HG02678 (cell line): ENCODE measurements at regions not wholly inside any gene's neighbourhood (a gene's known extent, or its start where the extent isn't known, plus 50 kb on each side); places are given as distances from the start of the nearest gene placed in this dataset.

Source experiments
- ATAC-seq: cut with Tn5 transposase; IDR thresholded peaks from one replicate; pipeline ENCODE4 v1.9.1; 2021; ENCODE audit warnings: mild to moderate bottlenecking, moderate library complexity; ENCODE audit not compliant: unreplicated experiment

GRCh38 chr15:95458721-95459120 is 871.8 kb upstream of the NR2F2 start:
- ATAC-seq = no peak

- ATAC-seq = no peak
Observed at GRCh38 chr15:95459273-95459672, 871.2 kb upstream of the NR2F2 start.

DNA sequence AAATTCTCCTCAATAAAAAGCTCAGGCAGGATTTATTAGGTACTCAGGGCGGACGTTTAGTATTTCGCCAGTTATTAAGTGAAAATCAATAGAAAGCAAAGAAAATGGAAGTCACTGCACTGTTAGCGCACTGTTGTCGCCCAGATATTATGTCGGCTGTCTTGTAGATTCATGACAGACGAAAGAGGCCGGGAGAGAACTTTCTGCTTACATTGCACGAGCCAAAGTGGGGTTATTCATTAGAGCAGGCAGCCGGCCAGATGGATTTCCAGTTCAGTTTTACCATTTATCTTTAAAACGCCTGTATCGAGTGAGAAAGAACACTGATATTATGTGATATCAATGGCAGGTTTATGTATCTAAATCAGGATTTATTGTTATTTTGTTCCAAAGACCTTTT is 866.0 kb upstream of the NR2F2 start:
- no peak for ATAC-seq

DNA sequence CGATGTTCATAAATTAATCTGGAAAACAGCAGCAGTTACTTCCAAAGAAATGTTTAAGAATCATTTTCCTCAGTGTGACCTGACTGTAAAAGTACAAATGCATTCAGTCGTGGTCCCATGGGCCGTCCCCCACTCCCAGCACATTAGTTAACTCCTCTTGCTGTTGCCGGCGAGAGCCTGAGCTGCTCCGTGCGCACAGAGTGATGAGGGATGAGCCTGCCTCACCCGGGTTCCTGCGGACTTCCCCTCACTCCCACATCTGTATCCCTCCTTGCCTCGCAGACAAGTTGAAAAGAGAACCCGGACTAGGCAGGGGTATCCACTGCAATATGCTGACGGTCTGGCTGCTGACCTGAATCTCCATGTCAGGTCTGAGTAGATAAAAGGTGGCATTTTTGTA is 861.7 kb upstream of the NR2F2 start:
- no peak for ATAC-seq

DNA sequence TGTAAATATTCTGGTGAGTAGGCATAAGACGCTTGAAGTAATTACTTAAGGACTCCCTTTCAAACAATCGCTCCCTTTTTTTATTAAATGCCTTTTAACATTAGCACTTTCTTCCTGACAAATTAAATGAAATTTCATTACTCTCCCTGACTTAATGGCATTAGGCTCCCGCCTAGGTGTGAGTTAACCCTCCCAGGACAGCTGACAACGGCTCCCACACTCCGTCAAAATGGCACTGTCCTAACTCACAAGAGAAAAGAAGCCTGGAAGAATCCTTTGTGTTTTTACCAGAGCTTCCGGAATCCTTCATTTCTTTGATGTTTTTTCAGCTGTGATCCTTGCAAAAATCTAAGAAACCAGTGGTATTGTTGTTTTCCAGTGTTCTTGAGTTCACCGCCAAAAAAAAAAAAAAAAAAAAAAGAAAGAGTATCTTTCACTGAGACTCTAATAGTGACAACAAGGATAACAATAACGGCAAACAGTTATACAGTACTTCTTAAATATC is 861.0 kb upstream of the NR2F2 start:
- no peak for ATAC-seq

- no peak for ATAC-seq
Observed at GRCh38 chr15:95470529-95470928, 860.0 kb upstream of the NR2F2 start.

DNA sequence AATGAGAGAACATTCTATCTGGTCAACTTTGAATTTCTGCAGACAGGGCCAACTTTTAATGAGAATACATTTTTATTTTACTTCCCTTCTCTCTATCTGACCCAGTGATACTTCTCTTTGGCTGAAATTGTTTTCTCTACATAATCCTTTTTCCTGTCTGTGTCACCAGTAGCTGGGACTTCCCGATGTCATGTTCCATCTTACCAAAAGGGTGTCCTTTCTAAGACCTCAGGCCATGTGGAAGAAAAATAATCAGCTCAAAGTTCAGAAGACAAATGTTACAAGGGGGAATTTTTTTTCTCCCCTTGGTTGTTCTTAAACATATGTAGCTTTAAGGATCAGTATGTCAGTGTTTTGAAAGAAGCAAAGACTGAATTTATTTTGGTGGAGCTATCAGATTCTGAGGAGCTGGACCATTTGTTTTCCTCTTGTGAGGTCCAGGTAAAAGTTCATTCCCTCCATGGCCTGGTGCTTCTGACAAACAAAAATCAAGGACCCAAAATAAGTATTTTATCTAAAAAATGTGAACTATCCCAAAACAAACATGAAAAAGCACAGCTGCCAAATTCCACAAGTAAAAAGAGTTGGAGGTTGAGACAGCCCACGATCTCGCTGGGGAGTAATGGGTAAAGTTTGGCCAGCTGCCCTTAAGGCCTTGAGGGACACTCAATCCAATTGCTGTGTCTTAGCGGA is 859.4 kb upstream of the NR2F2 start:
- ATAC-seq = no peak

DNA sequence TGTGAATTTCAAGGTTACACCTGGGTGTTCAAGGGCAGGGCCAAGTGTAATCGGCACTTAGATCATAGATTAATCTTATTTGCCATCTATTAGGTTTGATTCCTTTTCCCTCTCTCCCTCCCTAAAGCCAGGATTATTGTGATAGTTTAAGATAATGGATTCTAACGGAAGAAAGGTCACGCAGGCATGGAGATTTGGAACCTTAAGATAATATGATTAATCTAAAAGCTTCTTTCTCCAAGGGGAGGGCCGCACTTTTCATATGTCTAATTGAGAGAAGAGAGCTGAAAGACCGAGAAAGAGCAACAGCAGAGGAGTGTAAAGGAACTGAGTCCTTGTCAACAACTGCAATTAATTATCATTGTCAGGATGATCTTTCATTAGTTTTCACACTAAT is 858.8 kb upstream of the NR2F2 start:
- ATAC-seq = no peak

DNA sequence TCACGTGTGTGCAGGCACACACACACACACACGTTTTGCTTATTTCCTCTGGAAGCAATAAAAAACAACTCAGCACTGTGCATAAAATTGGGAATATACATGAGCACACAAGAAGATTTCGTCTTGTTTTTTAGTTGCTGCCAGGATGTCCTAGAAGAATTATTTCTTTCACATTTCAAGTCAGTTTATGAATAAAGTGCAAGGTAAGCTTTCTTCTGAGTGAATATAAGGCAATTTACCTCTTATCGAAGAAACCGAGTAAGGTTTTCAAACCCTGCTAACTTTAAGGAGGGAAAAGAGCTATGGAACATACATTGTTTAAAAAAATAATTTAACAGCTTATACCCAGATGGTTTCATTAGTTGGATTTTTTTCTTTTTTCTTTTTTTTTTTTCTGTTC is 855.4 kb upstream of the NR2F2 start:
- ATAC-seq = no peak

- ATAC-seq = no peak
Observed at GRCh38 chr15:95479308-95479707, 851.2 kb upstream of the NR2F2 start.

DNA sequence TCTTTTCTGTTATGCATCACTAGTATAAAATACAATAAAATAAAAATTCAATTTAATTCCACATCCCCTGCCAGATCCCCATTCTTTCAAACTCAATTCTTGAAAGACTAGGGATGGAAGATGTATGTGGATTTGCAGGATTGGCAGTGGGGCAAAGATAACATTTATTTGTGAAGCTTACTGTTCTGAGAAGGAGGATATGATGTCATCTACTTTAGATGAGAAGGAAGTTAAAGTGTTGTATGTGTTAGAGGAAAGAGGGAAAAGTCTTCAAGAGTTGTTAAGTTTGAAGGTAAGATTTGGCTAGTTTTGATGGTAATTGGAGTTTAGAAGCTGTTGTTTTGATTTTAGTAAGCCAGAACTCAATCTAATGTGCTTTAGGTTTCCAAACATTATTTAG is 845.1 kb upstream of the NR2F2 start:
- ATAC-seq = no peak

GRCh38 chr15:95486224-95486623 is 844.3 kb upstream of the NR2F2 start:
- ATAC-seq = no peak

DNA sequence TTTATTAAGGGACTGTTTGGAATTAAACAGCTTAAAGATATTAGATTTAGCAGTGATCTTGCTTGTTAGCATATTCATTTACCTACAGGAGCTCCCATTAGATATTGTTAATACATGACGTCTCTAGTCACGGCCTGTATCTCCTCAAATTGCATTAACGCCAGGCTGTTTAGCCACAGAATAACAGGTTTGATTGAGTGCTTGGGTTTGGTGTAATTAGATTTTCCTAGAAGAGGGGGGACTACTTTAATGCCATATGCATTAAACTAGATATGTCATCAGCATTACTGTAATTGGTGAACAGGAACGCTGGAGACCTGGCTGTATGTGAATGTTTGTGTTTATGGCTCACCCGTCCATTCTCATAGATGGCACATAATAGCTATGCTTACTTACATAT is 841.4 kb upstream of the NR2F2 start:
- no peak for ATAC-seq

DNA sequence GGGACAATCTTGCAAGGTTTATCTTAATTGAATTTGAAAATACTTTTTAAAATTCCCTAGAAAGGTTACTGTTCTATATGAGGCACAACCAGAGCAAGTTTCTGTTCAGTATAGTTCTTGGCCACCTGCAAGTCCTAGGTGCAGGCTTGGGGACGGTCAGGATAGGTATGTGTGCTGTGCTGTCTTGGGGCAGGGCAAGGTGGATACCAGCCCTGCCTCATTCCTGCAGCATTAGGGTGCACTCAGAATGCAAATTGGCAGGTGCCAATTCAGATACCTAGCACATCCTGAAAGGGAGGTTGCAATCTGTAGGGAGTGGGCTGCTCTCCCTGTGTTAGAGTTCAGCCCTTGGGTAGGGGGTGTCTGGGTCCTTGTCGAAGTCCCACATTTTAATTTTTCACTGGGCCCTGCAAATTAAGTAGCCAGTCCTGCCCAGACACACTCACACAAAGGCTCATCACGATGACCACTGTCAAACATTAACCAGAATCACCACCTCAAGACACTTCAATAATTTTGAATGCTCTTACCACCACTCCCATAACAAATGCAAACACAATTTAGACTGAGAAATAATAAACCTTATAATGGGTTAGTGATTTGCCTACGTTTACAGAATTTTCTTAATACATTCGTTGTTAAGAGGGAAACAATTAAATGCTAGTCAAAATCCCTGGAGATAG is 838.0 kb upstream of the NR2F2 start:
- no peak for ATAC-seq

- ATAC-seq = no peak
Observed at GRCh38 chr15:95494971-95495541, 835.4 kb upstream of the NR2F2 start.

DNA sequence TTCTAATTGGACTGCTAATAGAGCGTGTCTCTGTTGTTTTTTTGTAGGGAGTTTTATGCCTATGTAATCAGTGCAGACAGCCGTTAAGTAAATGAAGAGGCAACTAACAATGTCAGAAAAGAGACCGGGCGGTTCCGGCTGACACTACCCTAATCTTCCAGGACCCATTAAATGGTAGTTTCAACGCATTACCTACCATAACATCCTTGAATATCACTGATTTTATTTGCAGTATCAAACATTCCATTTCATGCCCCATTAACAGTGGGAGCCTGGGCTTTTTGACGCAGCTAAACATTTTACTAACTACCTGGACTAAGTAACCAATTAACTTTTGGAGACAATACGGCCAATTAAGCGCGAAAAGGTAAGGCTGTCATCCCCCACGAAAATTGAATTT is 832.9 kb upstream of the NR2F2 start:
- no peak for ATAC-seq

DNA sequence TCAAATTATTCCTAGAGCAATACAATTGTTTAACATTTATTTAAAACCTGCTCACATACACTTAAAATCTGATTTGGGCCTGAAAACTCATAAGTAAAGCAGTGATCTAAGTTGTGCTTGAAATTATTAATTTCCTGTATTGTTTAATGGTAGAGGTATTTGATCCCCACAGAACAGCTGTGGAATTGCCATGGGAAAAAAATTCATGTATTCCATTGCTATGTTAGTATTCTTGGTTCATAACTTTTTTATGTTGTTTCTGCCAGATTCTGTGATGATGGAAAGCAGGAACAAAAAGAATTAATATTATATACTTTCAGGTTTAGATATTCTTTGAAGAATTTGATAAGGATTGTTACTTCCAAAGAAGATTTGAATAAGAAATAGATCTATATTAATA is 831.5 kb upstream of the NR2F2 start:
- no peak for ATAC-seq

GRCh38 chr15:95499397-95499796 is 831.1 kb upstream of the NR2F2 start:
- ATAC-seq = no peak

DNA sequence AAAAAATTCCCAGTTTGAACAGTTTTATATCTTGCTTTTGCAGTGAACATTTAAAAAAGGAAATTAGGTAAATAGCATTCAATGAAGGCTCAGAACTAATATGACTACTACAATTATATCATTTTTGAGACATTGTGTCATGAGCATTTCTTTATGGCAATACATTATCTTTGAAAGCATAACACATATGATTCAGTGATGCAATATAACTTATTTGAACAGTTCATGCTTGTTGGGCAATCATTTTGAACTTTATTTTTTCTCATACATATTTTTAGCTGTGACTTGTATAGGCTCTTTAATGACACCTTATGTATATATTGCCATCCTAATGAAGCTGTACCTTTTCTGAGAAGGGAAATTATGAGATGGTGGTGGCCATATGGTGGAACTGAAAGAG is 828.6 kb upstream of the NR2F2 start:
- no peak for ATAC-seq

GRCh38 chr15:95503107-95503506 is 827.4 kb upstream of the NR2F2 start:
- no peak for ATAC-seq

GRCh38 chr15:95503640-95504225 is 826.8 kb upstream of the NR2F2 start:
- peak; percentile 52 for ATAC-seq

DNA sequence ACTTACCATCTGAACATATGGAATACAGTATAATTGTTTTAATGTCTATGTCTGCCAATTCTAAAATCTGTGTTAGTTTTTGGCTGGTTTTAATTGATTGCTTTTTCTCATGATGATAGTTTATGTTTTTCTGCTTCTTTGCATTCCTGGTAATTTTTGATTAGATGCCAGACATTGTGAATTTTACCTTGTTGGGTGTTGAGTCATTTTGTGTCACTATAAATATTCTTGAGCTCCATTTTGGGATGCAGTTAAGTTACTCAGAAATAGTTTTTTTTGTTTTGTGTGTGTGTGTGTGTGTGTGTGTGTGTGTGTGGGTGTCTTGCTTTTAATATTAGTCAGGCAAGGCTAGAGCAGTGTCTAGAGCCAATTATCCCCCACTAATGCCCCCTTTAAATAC is 818.8 kb upstream of the NR2F2 start:
- no peak for ATAC-seq
